AG09319 (cell line): ENCODE measurements at regions not wholly inside any gene's neighbourhood (a gene's known extent, or its start where the extent isn't known, plus 50 kb on each side); places are given as distances from the start of the nearest gene placed in this dataset.

Experiments
- DNase-seq: peaks from one replicate; pipeline ENCODE4 v3.0.0-alpha.2; 2010; ENCODE audit warnings: low read depth; ENCODE audit errors: extremely low read depth
- TF ChIP-seq, protein P1 (sequence below): IDR thresholded peaks from 2 replicates; pipeline ENCODE4 v1.5.1; 2011; ENCODE audit warnings: low read depth, mild to moderate bottlenecking, inconsistent platforms, low read length, moderate library complexity

DNA sequence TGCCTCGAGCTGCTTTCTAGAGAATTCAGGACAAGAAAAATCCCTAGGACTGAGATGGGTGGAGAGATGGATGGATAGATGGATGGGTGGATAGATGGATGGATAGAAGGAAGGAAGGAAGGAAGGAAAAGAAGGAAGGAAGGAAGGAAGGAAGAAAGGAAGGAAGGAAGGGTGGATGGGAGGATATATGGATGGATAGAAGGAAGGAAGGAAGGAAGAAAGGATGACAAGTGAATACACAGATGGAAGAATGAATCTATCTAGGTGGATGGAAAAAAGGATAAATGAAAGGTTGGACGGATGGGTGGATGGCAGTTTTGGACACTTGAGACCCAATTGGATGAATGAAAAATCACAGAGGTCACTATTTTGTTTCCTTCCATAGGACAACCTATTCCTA, 120.4 kb upstream of the KAZN start:
- no peak for DNase-seq
- TF ChIP-seq, protein P1, sequence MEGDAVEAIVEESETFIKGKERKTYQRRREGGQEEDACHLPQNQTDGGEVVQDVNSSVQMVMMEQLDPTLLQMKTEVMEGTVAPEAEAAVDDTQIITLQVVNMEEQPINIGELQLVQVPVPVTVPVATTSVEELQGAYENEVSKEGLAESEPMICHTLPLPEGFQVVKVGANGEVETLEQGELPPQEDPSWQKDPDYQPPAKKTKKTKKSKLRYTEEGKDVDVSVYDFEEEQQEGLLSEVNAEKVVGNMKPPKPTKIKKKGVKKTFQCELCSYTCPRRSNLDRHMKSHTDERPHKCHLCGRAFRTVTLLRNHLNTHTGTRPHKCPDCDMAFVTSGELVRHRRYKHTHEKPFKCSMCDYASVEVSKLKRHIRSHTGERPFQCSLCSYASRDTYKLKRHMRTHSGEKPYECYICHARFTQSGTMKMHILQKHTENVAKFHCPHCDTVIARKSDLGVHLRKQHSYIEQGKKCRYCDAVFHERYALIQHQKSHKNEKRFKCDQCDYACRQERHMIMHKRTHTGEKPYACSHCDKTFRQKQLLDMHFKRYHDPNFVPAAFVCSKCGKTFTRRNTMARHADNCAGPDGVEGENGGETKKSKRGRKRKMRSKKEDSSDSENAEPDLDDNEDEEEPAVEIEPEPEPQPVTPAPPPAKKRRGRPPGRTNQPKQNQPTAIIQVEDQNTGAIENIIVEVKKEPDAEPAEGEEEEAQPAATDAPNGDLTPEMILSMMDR: no peak

DNA sequence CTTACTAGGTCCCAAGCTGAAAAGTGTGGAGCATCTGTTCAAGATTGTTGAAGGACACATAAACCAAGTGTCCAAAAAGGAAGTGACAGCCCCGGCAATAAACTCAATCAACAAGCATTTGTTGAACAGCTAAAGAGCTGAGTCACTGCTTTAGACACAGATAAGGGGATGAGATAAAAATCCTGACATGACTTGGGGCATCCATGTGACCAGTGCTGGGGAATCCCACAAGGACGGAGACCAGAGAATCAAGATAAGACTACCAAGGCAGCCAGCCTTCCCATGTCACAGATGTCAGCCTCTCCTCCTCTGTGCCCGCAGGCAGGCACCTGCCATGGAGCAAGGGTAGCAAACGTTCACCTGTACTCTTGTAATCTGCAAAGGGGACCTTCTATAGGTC, 118.6 kb upstream of the KAZN start:
- DNase-seq: no peak
- TF ChIP-seq, protein P1: no peak

DNA sequence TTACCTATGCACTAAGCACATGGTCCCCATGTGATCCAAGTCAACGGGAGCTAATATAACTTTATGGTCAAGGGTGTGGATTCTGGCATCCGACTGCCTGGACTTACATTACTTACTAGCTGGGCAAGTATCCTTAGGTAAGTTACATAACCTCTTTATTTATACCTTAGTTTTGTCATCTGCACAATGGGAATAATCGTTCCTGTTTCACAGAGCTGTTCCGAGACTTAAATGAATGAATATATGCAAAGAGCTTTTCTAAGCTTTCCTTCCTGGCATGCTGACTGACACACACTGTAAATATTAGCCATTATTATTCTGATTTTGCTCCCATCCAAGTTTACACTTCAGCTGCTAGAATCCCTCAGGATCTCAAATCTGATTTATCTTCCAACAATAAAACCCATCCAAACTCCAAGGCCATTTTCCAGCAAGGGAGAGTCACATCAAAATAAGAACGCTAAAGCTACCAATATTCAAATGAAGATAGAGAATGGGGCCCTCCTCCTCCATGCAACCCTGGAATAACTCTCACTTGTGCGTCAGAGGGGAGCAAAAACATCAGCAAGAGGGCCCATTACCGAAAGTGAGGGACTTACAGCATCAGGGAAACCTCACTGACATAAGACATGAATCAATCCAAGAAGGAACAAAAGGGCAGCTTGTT, 115.6 kb upstream of the KAZN start:
- TF ChIP-seq, protein P1: no peak
- no peak for DNase-seq

DNA sequence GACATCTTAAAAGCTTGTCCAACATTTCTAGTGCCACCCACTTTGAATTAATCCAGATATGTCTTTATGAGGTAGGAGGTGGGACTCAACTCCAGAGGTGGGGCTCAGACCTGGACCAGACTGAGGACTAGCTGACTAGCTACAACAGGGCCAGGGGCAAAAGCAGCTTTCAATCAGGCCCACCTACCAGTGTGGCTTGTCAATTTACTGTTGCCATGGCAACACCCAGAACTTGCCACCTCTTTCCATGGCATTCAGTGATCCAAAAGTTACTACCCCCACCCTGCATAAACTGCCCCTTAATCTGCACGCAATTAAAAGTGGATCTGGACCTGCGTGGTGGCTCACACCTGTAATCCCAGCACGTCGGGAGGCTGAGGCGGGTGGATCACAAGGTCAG, 113.2 kb upstream of the KAZN start:
- DNase-seq: no peak
- TF ChIP-seq, protein P1: no peak

DNA sequence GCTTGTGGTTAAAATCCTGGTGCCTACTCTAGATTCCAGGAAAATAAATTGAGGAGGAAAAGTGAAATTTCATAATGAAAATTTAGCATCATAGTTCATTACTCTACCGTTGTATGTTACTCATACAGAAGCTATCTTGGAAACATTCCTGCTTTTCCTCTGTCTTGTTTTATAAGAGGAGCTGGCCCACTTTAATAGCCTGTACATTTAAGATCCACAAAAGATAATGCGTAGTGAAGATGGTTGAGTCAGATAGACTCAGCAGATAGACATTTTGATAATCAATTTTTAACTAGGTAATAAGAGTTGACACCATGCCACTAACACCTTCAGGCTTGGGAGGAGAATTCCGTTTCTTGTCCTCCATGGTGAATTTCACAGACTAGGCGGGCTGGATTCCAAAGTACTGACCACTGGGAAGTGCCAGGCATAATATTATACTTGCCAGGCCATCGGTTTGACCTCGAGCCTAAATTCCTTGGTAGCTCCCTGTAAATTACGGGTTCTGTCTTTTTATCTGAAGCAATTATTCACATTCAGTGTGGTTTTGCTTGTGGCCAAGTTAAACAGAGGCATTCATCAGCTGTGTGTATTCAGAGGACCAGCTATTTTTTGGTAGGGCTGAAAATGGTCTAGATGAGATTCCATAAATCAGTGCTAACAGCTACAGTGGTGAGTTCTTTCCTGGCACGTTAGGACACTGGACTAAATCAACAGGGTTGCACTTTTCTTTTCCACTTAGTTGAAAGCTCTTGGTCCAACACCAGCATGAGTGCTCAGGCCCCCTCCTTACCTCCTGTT, 111.9 kb upstream of the KAZN start:
- TF ChIP-seq, protein P1: no peak
- DNase-seq: peak; percentile 56

DNA sequence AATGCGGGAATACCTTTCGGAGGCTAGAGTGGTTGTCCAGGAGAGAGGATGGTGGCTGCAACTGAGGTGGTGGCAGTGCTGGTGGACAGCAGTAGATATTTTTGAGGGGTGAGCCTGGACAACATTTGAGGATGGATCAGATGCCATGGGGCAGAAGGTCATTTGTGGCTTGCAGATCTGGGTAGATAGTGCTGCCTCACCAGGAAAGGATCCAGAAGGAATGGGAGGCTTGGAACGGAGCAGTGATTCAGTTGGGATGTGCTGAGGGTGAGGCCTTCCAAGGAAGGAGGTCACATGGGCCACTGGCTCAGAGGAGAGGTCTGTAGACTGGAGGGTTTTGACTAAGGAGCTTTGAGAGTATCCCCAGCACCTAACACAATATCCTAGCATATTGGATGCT, 110.8 kb upstream of the KAZN start:
- TF ChIP-seq, protein P1: no peak
- DNase-seq: no peak

DNA sequence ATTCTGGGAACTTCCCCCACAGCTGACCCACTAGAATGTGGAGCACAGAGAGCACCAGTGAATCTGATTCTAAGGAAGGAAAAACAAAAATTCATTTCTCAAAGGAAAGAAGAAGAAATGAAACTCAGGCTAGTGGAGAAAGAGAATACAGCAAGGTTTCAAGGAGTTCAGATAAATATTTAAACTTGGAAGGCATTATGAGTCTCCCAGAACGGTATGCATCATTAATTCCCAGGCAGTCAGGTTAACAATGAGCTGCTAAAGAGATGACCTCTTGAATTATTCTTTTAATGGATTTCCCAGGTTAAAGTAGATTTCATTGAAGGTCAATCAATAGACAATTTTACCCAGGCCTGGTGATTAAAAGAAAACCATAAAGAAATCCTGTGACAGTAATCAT, 103.6 kb upstream of the KAZN start:
- no peak for DNase-seq
- TF ChIP-seq, protein P1: no peak
